ENCODE measurements at regions not wholly inside any gene's neighbourhood (a gene's known extent, or its start where the extent isn't known, plus 50 kb on each side); places are given as distances from the start of the nearest gene placed in this dataset.

- in situ Hi-C loops (cut with HindIII; ENCODE audit: low sequenced_read_pairs) = no loop called here
Observed at GRCh38 chr1:200354243-200354642, 55.6 kb downstream of the ZNF281 start.

- in situ Hi-C loops (cut with HindIII; ENCODE audit: low sequenced_read_pairs) = no loop called here
Observed at GRCh38 chr1:200353232-200353631, 56.6 kb downstream of the ZNF281 start.

GRCh38 chr1:200351826-200352549 is 57.8 kb downstream of the ZNF281 start:
- in situ Hi-C loops (cut with HindIII; ENCODE audit: low sequenced_read_pairs) = no loop called here

GRCh38 chr1:200351425-200351824 is 58.4 kb downstream of the ZNF281 start:
- in situ Hi-C loops (cut with HindIII; ENCODE audit: low sequenced_read_pairs) = no loop called here

- in situ Hi-C loops (cut with HindIII; ENCODE audit: low sequenced_read_pairs) = no loop called here
Observed at GRCh38 chr1:200346700-200347099, 63.1 kb downstream of the ZNF281 start.

GRCh38 chr1:200345520-200345919 is 64.3 kb downstream of the ZNF281 start:
- in situ Hi-C loops (cut with HindIII; ENCODE audit: low sequenced_read_pairs) = no loop called here

- in situ Hi-C loops (cut with HindIII; ENCODE audit: low sequenced_read_pairs) = no loop called here
Observed at GRCh38 chr1:200343874-200344273, 66.0 kb downstream of the ZNF281 start.

GRCh38 chr1:200342511-200343311 is 67.1 kb downstream of the ZNF281 start:
- in situ Hi-C loops (cut with HindIII; ENCODE audit: low sequenced_read_pairs) = no loop called here

- in situ Hi-C loops (cut with HindIII; ENCODE audit: low sequenced_read_pairs) = no loop called here
Observed at GRCh38 chr1:200338451-200338850, 71.4 kb downstream of the ZNF281 start.

GRCh38 chr1:200337831-200338230 is 72.0 kb downstream of the ZNF281 start:
- in situ Hi-C loops (cut with HindIII; ENCODE audit: low sequenced_read_pairs) = no loop called here

- in situ Hi-C loops (cut with HindIII; ENCODE audit: low sequenced_read_pairs) = no loop called here
Observed at GRCh38 chr1:200337410-200337809, 72.4 kb downstream of the ZNF281 start.

- in situ Hi-C loops (cut with HindIII; ENCODE audit: low sequenced_read_pairs) = no loop called here
Observed at GRCh38 chr1:200336901-200337391, 72.9 kb downstream of the ZNF281 start.

GRCh38 chr1:200336101-200336845 is 73.6 kb downstream of the ZNF281 start:
- in situ Hi-C loops (cut with HindIII; ENCODE audit: low sequenced_read_pairs) = no loop called here

GRCh38 chr1:200334661-200335256 is 75.1 kb downstream of the ZNF281 start:
- in situ Hi-C loops (cut with HindIII; ENCODE audit: low sequenced_read_pairs) = no loop called here

GRCh38 chr1:200333329-200333728 is 76.5 kb downstream of the ZNF281 start:
- in situ Hi-C loops (cut with HindIII; ENCODE audit: low sequenced_read_pairs) = no loop called here

GRCh38 chr1:200332716-200333115 is 77.1 kb downstream of the ZNF281 start:
- in situ Hi-C loops (cut with HindIII; ENCODE audit: low sequenced_read_pairs) = no loop called here

GRCh38 chr1:200330741-200331428 is 79.0 kb downstream of the ZNF281 start:
- in situ Hi-C loops (cut with HindIII; ENCODE audit: low sequenced_read_pairs) = no loop called here

- in situ Hi-C loops (cut with HindIII; ENCODE audit: low sequenced_read_pairs) = no loop called here
Observed at GRCh38 chr1:200329208-200329882, 80.5 kb downstream of the ZNF281 start.

- in situ Hi-C loops (cut with HindIII; ENCODE audit: low sequenced_read_pairs) = no loop called here
Observed at GRCh38 chr1:200328379-200328778, 81.5 kb downstream of the ZNF281 start.

GRCh38 chr1:200323856-200324400 is 85.9 kb downstream of the ZNF281 start:
- in situ Hi-C loops (cut with HindIII; ENCODE audit: low sequenced_read_pairs) = no loop called here
